Esophagus muscularis mucosa (tissue), 3 donors: ENCODE measurements at regions not wholly inside any gene's neighbourhood (a gene's known extent, or its start where the extent isn't known, plus 50 kb on each side); places are given as distances from the start of the nearest gene placed in this dataset.
"Not testable (repeated sequence)": the region's sequence is repeated elsewhere in the genome, so short reads cannot be mapped to it uniquely, and the experiment has no call there.

Source experiments
- CTCF ChIP-seq, 3 experiments: fragments of 200-600 bp in 2 of 3; fragments of 450-650 bp in 1 of 3; sonication (generic) in 2 of 3; IDR thresholded peaks; one replicate each; pipeline ENCODE4 v1.5.1; 2017 to 2019; ENCODE audit warnings: antibody characterized with exemption in 3 of 3, mild to moderate bottlenecking in 2 of 3, moderate library complexity in 1 of 3
- EP300 ChIP-seq: sonication (generic); formaldehyde crosslinking; IDR thresholded peaks from one replicate; pipeline ENCODE4 v1.6.1; 2017; ENCODE audit warnings: antibody characterized with exemption

- TF ChIP-seq CTCF (IDR thresholded peaks at IDR 0.05); EP300: not testable (repeated sequence)
These were observed 330.4 kb downstream of the NAF1 start for GRCh38 chr4:162836258-162836657.
